HG02840 (cell line): ENCODE measurements at regions not wholly inside any gene's neighbourhood (a gene's known extent, or its start where the extent isn't known, plus 50 kb on each side); places are given as distances from the start of the nearest gene placed in this dataset.

Experiments
- ATAC-seq: cut with Tn5 transposase; IDR thresholded peaks from one replicate; pipeline ENCODE4 v1.9.1; 2021; ENCODE audit warnings: mild to moderate bottlenecking, moderate library complexity, moderate number of reproducible peaks; ENCODE audit not compliant: unreplicated experiment, low FRiP score

GRCh38 chr10:1809139-1809741 lies 71.9 kb upstream of the ADARB2 start:
- ATAC-seq, result no peak

GRCh38 chr10:1807924-1808323 lies 70.6 kb upstream of the ADARB2 start:
- ATAC-seq, result no peak

GRCh38 chr10:1807196-1807595 lies 69.9 kb upstream of the ADARB2 start:
- ATAC-seq, result no peak

GRCh38 chr10:1802413-1802812 lies 65.1 kb upstream of the ADARB2 start:
- ATAC-seq, result no peak

GRCh38 chr10:1788401-1788800 lies 51.1 kb upstream of the ADARB2 start:
- no peak for ATAC-seq
